ENCODE measurements at regions not wholly inside any gene's neighbourhood (a gene's known extent, or its start where the extent isn't known, plus 50 kb on each side); places are given as distances from the start of the nearest gene placed in this dataset.

- TF ChIP-seq RFX5 (IDR thresholded peaks at IDR 0.05; ENCODE audit: low read length) (no peak), YY1 (IDR thresholded peaks at IDR 0.05; ENCODE audit: low read depth) (no peak), CTCF (IDR thresholded peaks at IDR 0.05) (no peak), MAX (IDR thresholded peaks at IDR 0.05; ENCODE audit: low read depth) (no peak), SIN3A (IDR thresholded peaks at IDR 0.05; ENCODE audit: borderline replicate concordance, low read depth, low read length) (no peak), EZH2phosphoT487 (IDR thresholded peaks at IDR 0.05; ENCODE audit: borderline replicate concordance, low read depth) (no peak), POLR2AphosphoS5 (IDR thresholded peaks at IDR 0.05; ENCODE audit: low read depth, low read length) (no peak)
- TF ChIP-seq, protein P1, sequence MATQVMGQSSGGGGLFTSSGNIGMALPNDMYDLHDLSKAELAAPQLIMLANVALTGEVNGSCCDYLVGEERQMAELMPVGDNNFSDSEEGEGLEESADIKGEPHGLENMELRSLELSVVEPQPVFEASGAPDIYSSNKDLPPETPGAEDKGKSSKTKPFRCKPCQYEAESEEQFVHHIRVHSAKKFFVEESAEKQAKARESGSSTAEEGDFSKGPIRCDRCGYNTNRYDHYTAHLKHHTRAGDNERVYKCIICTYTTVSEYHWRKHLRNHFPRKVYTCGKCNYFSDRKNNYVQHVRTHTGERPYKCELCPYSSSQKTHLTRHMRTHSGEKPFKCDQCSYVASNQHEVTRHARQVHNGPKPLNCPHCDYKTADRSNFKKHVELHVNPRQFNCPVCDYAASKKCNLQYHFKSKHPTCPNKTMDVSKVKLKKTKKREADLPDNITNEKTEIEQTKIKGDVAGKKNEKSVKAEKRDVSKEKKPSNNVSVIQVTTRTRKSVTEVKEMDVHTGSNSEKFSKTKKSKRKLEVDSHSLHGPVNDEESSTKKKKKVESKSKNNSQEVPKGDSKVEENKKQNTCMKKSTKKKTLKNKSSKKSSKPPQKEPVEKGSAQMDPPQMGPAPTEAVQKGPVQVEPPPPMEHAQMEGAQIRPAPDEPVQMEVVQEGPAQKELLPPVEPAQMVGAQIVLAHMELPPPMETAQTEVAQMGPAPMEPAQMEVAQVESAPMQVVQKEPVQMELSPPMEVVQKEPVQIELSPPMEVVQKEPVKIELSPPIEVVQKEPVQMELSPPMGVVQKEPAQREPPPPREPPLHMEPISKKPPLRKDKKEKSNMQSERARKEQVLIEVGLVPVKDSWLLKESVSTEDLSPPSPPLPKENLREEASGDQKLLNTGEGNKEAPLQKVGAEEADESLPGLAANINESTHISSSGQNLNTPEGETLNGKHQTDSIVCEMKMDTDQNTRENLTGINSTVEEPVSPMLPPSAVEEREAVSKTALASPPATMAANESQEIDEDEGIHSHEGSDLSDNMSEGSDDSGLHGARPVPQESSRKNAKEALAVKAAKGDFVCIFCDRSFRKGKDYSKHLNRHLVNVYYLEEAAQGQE (IDR thresholded peaks at IDR 0.05; ENCODE audit: low read depth, low read length) = no peak
- TF ChIP-seq, protein P2, sequence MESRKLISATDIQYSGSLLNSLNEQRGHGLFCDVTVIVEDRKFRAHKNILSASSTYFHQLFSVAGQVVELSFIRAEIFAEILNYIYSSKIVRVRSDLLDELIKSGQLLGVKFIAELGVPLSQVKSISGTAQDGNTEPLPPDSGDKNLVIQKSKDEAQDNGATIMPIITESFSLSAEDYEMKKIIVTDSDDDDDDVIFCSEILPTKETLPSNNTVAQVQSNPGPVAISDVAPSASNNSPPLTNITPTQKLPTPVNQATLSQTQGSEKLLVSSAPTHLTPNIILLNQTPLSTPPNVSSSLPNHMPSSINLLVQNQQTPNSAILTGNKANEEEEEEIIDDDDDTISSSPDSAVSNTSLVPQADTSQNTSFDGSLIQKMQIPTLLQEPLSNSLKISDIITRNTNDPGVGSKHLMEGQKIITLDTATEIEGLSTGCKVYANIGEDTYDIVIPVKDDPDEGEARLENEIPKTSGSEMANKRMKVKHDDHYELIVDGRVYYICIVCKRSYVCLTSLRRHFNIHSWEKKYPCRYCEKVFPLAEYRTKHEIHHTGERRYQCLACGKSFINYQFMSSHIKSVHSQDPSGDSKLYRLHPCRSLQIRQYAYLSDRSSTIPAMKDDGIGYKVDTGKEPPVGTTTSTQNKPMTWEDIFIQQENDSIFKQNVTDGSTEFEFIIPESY (IDR thresholded peaks at IDR 0.05; ENCODE audit: borderline replicate concordance, low read depth) = no peak
- TF ChIP-seq, protein P3, sequence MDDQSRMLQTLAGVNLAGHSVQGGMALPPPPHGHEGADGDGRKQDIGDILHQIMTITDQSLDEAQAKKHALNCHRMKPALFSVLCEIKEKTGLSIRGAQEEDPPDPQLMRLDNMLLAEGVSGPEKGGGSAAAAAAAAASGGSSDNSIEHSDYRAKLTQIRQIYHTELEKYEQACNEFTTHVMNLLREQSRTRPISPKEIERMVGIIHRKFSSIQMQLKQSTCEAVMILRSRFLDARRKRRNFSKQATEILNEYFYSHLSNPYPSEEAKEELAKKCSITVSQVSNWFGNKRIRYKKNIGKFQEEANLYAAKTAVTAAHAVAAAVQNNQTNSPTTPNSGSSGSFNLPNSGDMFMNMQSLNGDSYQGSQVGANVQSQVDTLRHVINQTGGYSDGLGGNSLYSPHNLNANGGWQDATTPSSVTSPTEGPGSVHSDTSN (IDR thresholded peaks at IDR 0.05) = no peak
These were observed 97.3 kb downstream of the ACAA2 start for GRCh38 chr18:49716035-49716434.
